IMR-90 (cell line): ENCODE measurements at regions not wholly inside any gene's neighbourhood (a gene's known extent, or its start where the extent isn't known, plus 50 kb on each side); places are given as distances from the start of the nearest gene placed in this dataset.

Experiments
- ATAC-seq: fragments of 200-7000 bp; cut with Tn5 transposase; 2 replicates; pipeline ENCODE4 v1.9.1; 2020; ENCODE audit warnings: low read depth, mild to moderate bottlenecking, moderate library complexity
- BruUV-seq: library from RNA; stranded (reverse); fragments of 400-500 nt; replicated peaks from 2 replicates; lab custom pipeline; 2021; lab: Mats Ljungman, UMichigan
- CTCF ChIA-PET: fragments of 300-600 bp; formaldehyde crosslinking; extraction: SDS; loops from one replicate; lab custom pipeline; 2021; ENCODE audit warnings: antibody characterized with exemption; lab: Yijun Ruan, JAX
- POLR2A ChIA-PET: fragments of 300-600 bp; sonication (Branson Sonifier 250); formaldehyde crosslinking; loops from one replicate; lab custom pipeline; 2022; ENCODE audit warnings: antibody characterized with exemption; ENCODE audit not compliant: unreplicated experiment; lab: Charles Lee
- DNase-seq: peaks from one replicate; pipeline ENCODE4 v3.0.0; 2013
- H2AFZ ChIP-seq: replicated peaks from 2 replicates; pipeline ENCODE3; 2013; ENCODE audit warnings: low read length, mild to moderate bottlenecking; ENCODE audit not compliant: poor library complexity
- H2AK5ac ChIP-seq: 2 replicates; pipeline ENCODE4 v1.6.1; 2013; ENCODE audit warnings: low read depth, low read length, inconsistent platforms
- H2AK9ac ChIP-seq: replicated peaks from 2 replicates; pipeline ENCODE3; 2013; ENCODE audit warnings: mild to moderate bottlenecking, low read depth, low read length, moderate library complexity; ENCODE audit not compliant: poor library complexity
- H2BK120ac ChIP-seq: 2 replicates; pipeline ENCODE4 v1.6.1; 2013; ENCODE audit warnings: low read depth, low read length, inconsistent platforms
- H2BK15ac ChIP-seq: 3 replicates; pipeline ENCODE4 v1.6.1; 2013; ENCODE audit warnings: low read depth, low read length, inconsistent platforms
- H2BK20ac ChIP-seq: 2 replicates; pipeline ENCODE4 v1.6.1; 2013; ENCODE audit warnings: low read depth, mild to moderate bottlenecking, inconsistent platforms, low read length, moderate library complexity
- H2BK5ac ChIP-seq: 2 replicates; pipeline ENCODE4 v1.6.1; 2013; ENCODE audit warnings: mild to moderate bottlenecking, low read depth, low read length, inconsistent platforms; ENCODE audit not compliant: poor library complexity, severe bottlenecking
- H3K14ac ChIP-seq: replicated peaks from 2 replicates; pipeline ENCODE4 v1.6.1; 2013; ENCODE audit warnings: low read depth, low read length, inconsistent platforms
- H3K18ac ChIP-seq: 2 replicates; pipeline ENCODE4 v1.6.1; 2013; ENCODE audit warnings: low read depth, low read length, control low read depth
- H3K23ac ChIP-seq: 2 replicates; pipeline ENCODE4 v1.6.1; 2013; ENCODE audit warnings: low read depth, low read length, inconsistent platforms
- H3K27ac ChIP-seq: 2 replicates; pipeline ENCODE4 v1.5.1; 2013; ENCODE audit warnings: mild to moderate bottlenecking, control low read depth, low read length; ENCODE audit not compliant: insufficient read depth
- H3K27me3 ChIP-seq: 2 replicates; pipeline ENCODE4 v1.6.1; 2013; ENCODE audit warnings: low read length; ENCODE audit not compliant: control insufficient read depth, insufficient read depth
- H3K36me3 ChIP-seq: 2 replicates; pipeline ENCODE4 v1.6.1; 2013; ENCODE audit warnings: low read length, mixed read lengths; ENCODE audit not compliant: control insufficient read depth, insufficient read depth
- H3K4ac ChIP-seq: 2 replicates; pipeline ENCODE4 v1.6.1; 2013; ENCODE audit warnings: low read depth, low read length, inconsistent platforms
- H3K4me1 ChIP-seq: 2 replicates; pipeline ENCODE4 v1.6.1; 2013; ENCODE audit warnings: low read length, mixed read lengths; ENCODE audit not compliant: control insufficient read depth, insufficient read depth
- H3K4me2 ChIP-seq: 2 replicates; pipeline ENCODE4 v1.6.1; 2013; ENCODE audit warnings: low read depth, mild to moderate bottlenecking, control low read depth, low read length, moderate library complexity
- H3K4me3 ChIP-seq: 2 replicates; pipeline ENCODE4 v1.5.1; 2013; ENCODE audit warnings: low read depth, mild to moderate bottlenecking, control low read depth, low read length, moderate library complexity; ENCODE audit not compliant: insufficient read depth
- H3K56ac ChIP-seq: 2 replicates; pipeline ENCODE4 v1.6.1; 2013; ENCODE audit warnings: low read length, inconsistent platforms; ENCODE audit not compliant: insufficient read depth; ENCODE audit errors: extremely low read depth
- H3K79me1 ChIP-seq, 2 experiments: 2 replicates each; pipeline ENCODE4 v1.6.1; 2013; ENCODE audit warnings: low read length in 2 of 2, inconsistent platforms in 1 of 2, low read depth in 1 of 2
- H3K9ac ChIP-seq: 2 replicates; pipeline ENCODE4 v1.6.1; 2013; ENCODE audit warnings: low read depth, low read length, control low read depth
- H3K9me1 ChIP-seq: 2 replicates; pipeline ENCODE4 v1.6.1; 2013; ENCODE audit warnings: low read length, inconsistent platforms; ENCODE audit not compliant: insufficient read depth
- H3K9me3 ChIP-seq: 2 replicates; pipeline ENCODE4 v1.6.1; 2013; ENCODE audit warnings: low read length; ENCODE audit not compliant: control insufficient read depth, insufficient read depth
- H4K20me1 ChIP-seq: 2 replicates; pipeline ENCODE4 v1.6.1; 2013; ENCODE audit warnings: low read length, inconsistent platforms; ENCODE audit not compliant: insufficient read depth
- H4K5ac ChIP-seq: 2 replicates; pipeline ENCODE4 v1.6.1; 2013; ENCODE audit warnings: mild to moderate bottlenecking, low read depth, low read length, control low read depth
- H4K8ac ChIP-seq, 2 experiments: 2 replicates each; pipeline ENCODE4 v1.6.1; 2013; ENCODE audit warnings: low read depth in 2 of 2, low read length in 2 of 2, control low read depth in 1 of 2, inconsistent platforms in 1 of 2
- H4K91ac ChIP-seq: 2 replicates; pipeline ENCODE4 v1.6.1; 2013; ENCODE audit warnings: low read depth, low read length, inconsistent platforms; ENCODE audit not compliant: insufficient read depth
- BHLHE40 ChIP-seq: fragments of 150-350 bp; IDR thresholded peaks from 2 replicates; pipeline ENCODE4 v1.6.1; 2016; ENCODE audit warnings: mild to moderate bottlenecking, low read depth, low read length
- CEBPB ChIP-seq: IDR thresholded peaks from 2 replicates; pipeline ENCODE4 v1.6.1; 2012; ENCODE audit warnings: low read depth, low read length, improper control_type of control experiment
- CTCF ChIP-seq: conservative IDR thresholded peaks from 2 replicates; pipeline ENCODE4 v1.5.1; 2012; ENCODE audit warnings: mild to moderate bottlenecking, low read depth, low read length, improper control_type of control experiment
- ELK1 ChIP-seq: fragments of 150-350 bp; IDR thresholded peaks from 2 replicates; pipeline ENCODE4 v1.6.1; 2016; ENCODE audit warnings: low read depth, mild to moderate bottlenecking, low read length, moderate library complexity, borderline replicate concordance
- FOS ChIP-seq: fragments of 150-350 bp; IDR thresholded peaks from 2 replicates; pipeline ENCODE4 v1.6.1; 2016; ENCODE audit warnings: low read depth, low read length
- MAFK ChIP-seq: IDR thresholded peaks from 2 replicates; pipeline ENCODE4 v1.6.1; 2012; ENCODE audit warnings: low read depth, low read length, improper control_type of control experiment
- MAZ ChIP-seq: IDR thresholded peaks from 2 replicates; pipeline ENCODE4 v1.6.1; 2012; ENCODE audit warnings: low read depth, mild to moderate bottlenecking, low read length, improper control_type of control experiment, moderate library complexity, borderline replicate concordance
- NFE2L2 ChIP-seq: fragments of 150-350 bp; IDR thresholded peaks from 2 replicates; pipeline ENCODE4 v1.6.1; 2016; ENCODE audit warnings: low read depth, mild to moderate bottlenecking, low read length
- RCOR1 ChIP-seq: IDR thresholded peaks from 2 replicates; pipeline ENCODE4 v1.6.1; 2012; ENCODE audit warnings: mild to moderate bottlenecking, low read length, improper control_type of control experiment; ENCODE audit not compliant: insufficient replicate concordance
- SMC3 ChIP-seq: fragments of 150-350 bp; IDR thresholded peaks from 2 replicates; pipeline ENCODE4 v1.6.1; 2016; ENCODE audit warnings: low read depth, mild to moderate bottlenecking, antibody characterized with exemption, low read length, moderate library complexity
- USF2 ChIP-seq: fragments of 150-350 bp; IDR thresholded peaks from 2 replicates; pipeline ENCODE4 v1.6.1; 2017; ENCODE audit warnings: mild to moderate bottlenecking, antibody characterized with exemption, low read length, low read depth
- WGBS, 2 experiments: methylation state at CpG; one replicate each; pipeline versions ENCODE4 v1.1.5 to v1.1.7; 2013; ENCODE audit warnings: missing lambda C conversion rate in 2 of 2; ENCODE audit not compliant: insufficient read length in 1 of 2; ENCODE audit errors: extremely low coverage in 2 of 2; 5-methylcytosine and 5-hydroxymethylcytosine counted together
- dilution Hi-C: fragments of 300-500 bp; cut with HindIII; formaldehyde crosslinking; loops from one replicate; pipeline ENCODE4 v1.14.3; 2018; ENCODE audit warnings: low sequenced_read_pairs; ENCODE audit not compliant: unreplicated experiment
- in situ Hi-C: fragments of 300-500 bp; cut with MboI; formaldehyde crosslinking; loops from 3 replicates; pipeline ENCODE4 v1.14.3; 2019; ENCODE audit warnings: low sequenced_read_pairs, inconsistent platforms, mixed read lengths
- intact Hi-C: fragments of 100-400 bp; cut with micrococcal nuclease; formaldehyde crosslinking; loops from 2 replicates; pipeline ENCODE4 v1.10.0; 2022

GRCh38 chr5:67413721-67414120 is 217.1 kb upstream of the CD180 start:
- Histone ChIP-seq H3K4me2 (no peak overlapping the region), H2BK120ac (no peak overlapping the region), H3K4me3 (no peak overlapping the region), H3K9me3 (no peaks in the 10 kb centered on the region), H3K36me3 (no peaks in the 10 kb centered on the region), H3K4ac (no peak overlapping the region), H3K14ac (no peak overlapping the region), H2AK5ac (no peak overlapping the region), H3K18ac (no peak overlapping the region), H4K20me1 (no peaks in the 10 kb centered on the region), H2BK20ac (no peak overlapping the region), H2AK9ac (no peak overlapping the region), H4K8ac (no peak overlapping the region), H4K5ac (no peak overlapping the region), H3K4me1 (no peaks in the 10 kb centered on the region; the same call in 1 of the 2 replicates), H3K27me3 (no peaks in the 10 kb centered on the region), H2AFZ (no peak overlapping the region), H3K23ac (no peak overlapping the region), H3K27ac (no peak overlapping the region), H3K56ac (no peak overlapping the region), H3K79me1 (no peaks in the 10 kb centered on the region), H3K9me1 (no peaks in the 10 kb centered on the region), H4K91ac (no peak overlapping the region), H3K9ac (no peak overlapping the region), H2BK5ac (no peak overlapping the region), H2BK15ac (no peak overlapping the region)
- CTCF ChIA-PET, result interaction anchor here (0.7 kb wide), 1 partner anchor 8 kb away, joined by 4 read pairs; no protein-coding TSS in a partner anchor
- WGBS, 2 experiments, result no CpG with 5 or more reads among the region's 3 CpGs
- TF ChIP-seq CEBPB, result no peak
- no peak for TF ChIP-seq BHLHE40
- TF ChIP-seq NFE2L2, result no peak
- no peak for TF ChIP-seq RCOR1
- no peak for TF ChIP-seq FOS
- TF ChIP-seq SMC3, result no peak
- TF ChIP-seq MAFK, result no peak
- TF ChIP-seq CTCF, result no peak
- no peak for TF ChIP-seq ELK1
- no peak for TF ChIP-seq MAZ
- no peak for TF ChIP-seq USF2
- dilution Hi-C loops, result no loop called here
- no peak for ATAC-seq
- in situ Hi-C loops, result no loop called here
- intact Hi-C loops, result no loop called here
- no peak for DNase-seq
- no TSS peak for BruUV-seq
- POLR2A ChIA-PET, result no interaction called here
